SK-N-MC (cell line): ENCODE measurements at regions not wholly inside any gene's neighbourhood (a gene's known extent, or its start where the extent isn't known, plus 50 kb on each side); places are given as distances from the start of the nearest gene placed in this dataset.

Experiments used
- DNase-seq: peaks from one replicate; pipeline ENCODE4 v3.0.0-alpha.2; 2011; ENCODE audit warnings: low read depth, low spot score
- H3K27ac ChIP-seq: fragments of 200-600 bp; sonication (generic); 2 replicates; pipeline ENCODE4 v1.5.1; 2016; ENCODE audit warnings: mixed run types
- H3K36me3 ChIP-seq: fragments of 200-600 bp; sonication (generic); 2 replicates; pipeline ENCODE4 v1.6.1; 2017; ENCODE audit warnings: antibody characterized with exemption, low read length, mixed read lengths; ENCODE audit not compliant: insufficient read depth
- H3K4me3 ChIP-seq: fragments of 200-600 bp; sonication (generic); 2 replicates; pipeline ENCODE4 v1.5.1; 2016
- H3K9ac ChIP-seq: fragments of 200-600 bp; sonication (generic); 2 replicates; pipeline ENCODE4 v1.8.0; 2017; ENCODE audit warnings: mixed run types, mixed read lengths; ENCODE audit not compliant: insufficient read length
- H3K9me3 ChIP-seq: fragments of 200-600 bp; sonication (generic); 2 replicates; pipeline ENCODE4 v1.6.1; 2017; ENCODE audit warnings: low read depth, mild to moderate bottlenecking, antibody characterized with exemption, low read length, moderate library complexity, mixed read lengths
- EZH2 ChIP-seq: fragments of 200-600 bp; sonication (generic); IDR thresholded peaks from one replicate; pipeline ENCODE4 v1.6.1; 2017; ENCODE audit warnings: antibody characterized with exemption
- FOXP2 ChIP-seq: optimal IDR thresholded peaks from 2 replicates; pipeline ENCODE3; 2011; ENCODE audit warnings: mild to moderate bottlenecking, moderate library complexity; ENCODE audit not compliant: insufficient read depth; ENCODE audit errors: extremely low read length, control extremely low read depth
- POLR2AphosphoS5 ChIP-seq: IDR thresholded peaks from 2 replicates; pipeline ENCODE4 v1.6.1; 2012; ENCODE audit warnings: mild to moderate bottlenecking, low read depth, low read length, borderline replicate concordance

DNA sequence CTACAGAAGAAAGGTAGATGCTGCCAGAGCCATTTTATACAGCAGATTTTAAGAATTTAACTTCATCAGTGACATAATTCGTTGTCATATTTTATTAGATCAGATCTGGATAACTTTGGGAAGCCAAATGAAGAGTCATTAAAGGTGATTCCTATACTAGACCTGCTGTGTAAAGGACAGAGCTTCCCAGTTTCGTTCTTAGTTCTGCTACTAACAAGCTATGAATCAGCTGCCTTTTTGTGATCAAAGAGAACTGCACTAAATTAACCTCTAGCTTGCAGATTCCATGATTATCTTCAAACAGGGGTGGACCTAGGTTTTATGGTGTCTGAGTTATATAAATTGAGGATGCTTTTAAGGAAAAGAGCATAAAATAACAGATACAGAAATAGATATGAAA, 926.5 kb upstream of the ACVR2A start:
- Histone ChIP-seq H3K27ac (no peak overlapping the region), H3K4me3 (no peak overlapping the region)
- no peak for TF ChIP-seq FOXP2
- TF ChIP-seq POLR2AphosphoS5: no peak
- no peak for TF ChIP-seq EZH2

GRCh38 chr2:146917431-146918042, 927.3 kb upstream of the ACVR2A start:
- TF ChIP-seq POLR2AphosphoS5 (no peak), EZH2 (no peak), FOXP2 (no peak)
- DNase-seq: no peak
- Histone ChIP-seq H3K9me3 (no peaks in the 10 kb centered on the region), H3K4me3 (no peak overlapping the region), H3K36me3 (no peaks in the 10 kb centered on the region), H3K27ac (no peak overlapping the region), H3K9ac (no peak overlapping the region)

More for the DNA sequence above, 926.5 kb upstream of the ACVR2A start:
- Histone ChIP-seq H3K9ac (no peak overlapping the region), H3K36me3 (no peaks in the 10 kb centered on the region), H3K9me3 (no peaks in the 10 kb centered on the region)
- DNase-seq: no peak

DNA sequence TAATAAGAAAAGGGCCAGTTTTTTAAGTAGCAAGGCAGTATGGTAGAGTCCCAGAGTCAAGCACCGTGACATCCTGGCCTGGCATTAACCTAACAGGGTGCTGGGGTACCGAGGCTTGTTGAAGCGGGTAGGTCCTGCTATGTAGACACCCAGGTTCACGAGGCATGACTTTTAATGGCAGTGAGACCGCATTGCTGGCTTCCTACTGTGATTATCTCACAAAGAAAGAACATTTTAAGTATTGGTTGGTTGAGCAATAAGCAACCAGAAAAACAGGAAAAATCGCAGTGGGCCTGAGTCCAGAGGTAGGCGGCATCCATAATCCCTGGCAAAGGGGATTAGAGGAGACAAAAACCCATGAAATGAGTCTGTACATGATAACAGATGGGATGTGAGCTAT, 927.9 kb upstream of the ACVR2A start:
- no peak overlapping the region for H3K9ac ChIP-seq
- H3K36me3 ChIP-seq: no peaks in the 10 kb centered on the region
- no peaks in the 10 kb centered on the region for H3K9me3 ChIP-seq
- TF ChIP-seq POLR2AphosphoS5 (no peak), EZH2 (no peak), FOXP2 (no peak)
- no peak for DNase-seq
- H3K27ac ChIP-seq: no peak overlapping the region
- no peak overlapping the region for H3K4me3 ChIP-seq

DNA sequence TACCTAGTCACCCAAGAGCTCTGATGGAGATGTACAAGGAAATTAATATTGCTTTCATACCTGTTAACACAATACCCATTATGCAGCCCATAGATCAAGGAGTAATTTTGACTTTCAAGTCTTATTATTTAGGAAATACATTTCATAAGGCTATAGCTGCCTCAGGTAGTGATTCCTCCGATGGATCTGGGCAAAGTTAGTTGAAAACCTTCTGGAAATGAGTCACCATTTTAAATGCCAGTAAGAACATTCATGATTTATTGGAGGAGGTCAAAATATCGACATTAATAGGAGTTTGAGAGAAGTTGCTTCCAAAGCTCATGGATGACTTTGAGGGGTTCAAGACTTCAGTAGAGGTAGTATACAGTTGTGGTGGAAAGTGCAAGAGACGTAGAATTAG, 931.4 kb upstream of the ACVR2A start:
- no peak for TF ChIP-seq POLR2AphosphoS5
- TF ChIP-seq EZH2: no peak
- no peak for TF ChIP-seq FOXP2
- no peaks in the 10 kb centered on the region for H3K9me3 ChIP-seq
- H3K4me3 ChIP-seq: no peak overlapping the region
- DNase-seq: no peak
- H3K27ac ChIP-seq: no peak overlapping the region
- H3K36me3 ChIP-seq: no peaks in the 10 kb centered on the region
- H3K9ac ChIP-seq: no peak overlapping the region

- Histone ChIP-seq H3K4me3 (no peak overlapping the region), H3K9ac (no peak overlapping the region), H3K36me3 (no peaks in the 10 kb centered on the region), H3K9me3 (no peaks in the 10 kb centered on the region), H3K27ac (no peak overlapping the region)
- TF ChIP-seq EZH2: no peak
- no peak for TF ChIP-seq FOXP2
- TF ChIP-seq POLR2AphosphoS5: no peak
- DNase-seq: no peak
Observed at GRCh38 chr2:146912536-146912935, 932.3 kb upstream of the ACVR2A start.

DNA sequence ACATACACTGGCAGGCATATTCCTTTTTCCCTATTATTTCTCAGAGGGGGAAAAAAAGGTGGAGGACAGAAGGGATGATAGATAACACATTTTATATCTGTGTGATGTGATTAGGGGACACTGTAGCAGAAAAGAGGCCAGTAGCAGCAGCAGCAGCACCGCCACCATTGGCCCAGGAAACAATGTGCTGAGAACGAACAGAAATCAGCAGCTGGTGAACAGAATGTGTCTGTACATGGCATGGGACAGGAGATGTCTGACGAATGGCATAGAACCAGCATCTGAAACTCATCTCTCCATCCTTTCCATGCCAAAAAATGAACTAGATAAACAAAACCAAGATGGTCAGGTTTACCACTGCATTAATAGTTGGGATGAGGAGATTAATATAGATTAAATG, 936.1 kb upstream of the ACVR2A start:
- H3K9ac ChIP-seq: no peak overlapping the region
- H3K4me3 ChIP-seq: no peak overlapping the region
- no peak for DNase-seq
- H3K9me3 ChIP-seq: no peaks in the 10 kb centered on the region
- TF ChIP-seq FOXP2 (no peak), POLR2AphosphoS5 (no peak), EZH2 (no peak)
- no peaks in the 10 kb centered on the region for H3K36me3 ChIP-seq
- no peak overlapping the region for H3K27ac ChIP-seq

- TF ChIP-seq POLR2AphosphoS5 (no peak), FOXP2 (no peak), EZH2 (no peak)
- Histone ChIP-seq H3K9ac (no peak overlapping the region), H3K27ac (no peak overlapping the region), H3K4me3 (no peak overlapping the region), H3K36me3 (no peaks in the 10 kb centered on the region), H3K9me3 (no peaks in the 10 kb centered on the region)
- DNase-seq: no peak
Observed at GRCh38 chr2:146898083-146898482, 946.7 kb upstream of the ACVR2A start.

DNA sequence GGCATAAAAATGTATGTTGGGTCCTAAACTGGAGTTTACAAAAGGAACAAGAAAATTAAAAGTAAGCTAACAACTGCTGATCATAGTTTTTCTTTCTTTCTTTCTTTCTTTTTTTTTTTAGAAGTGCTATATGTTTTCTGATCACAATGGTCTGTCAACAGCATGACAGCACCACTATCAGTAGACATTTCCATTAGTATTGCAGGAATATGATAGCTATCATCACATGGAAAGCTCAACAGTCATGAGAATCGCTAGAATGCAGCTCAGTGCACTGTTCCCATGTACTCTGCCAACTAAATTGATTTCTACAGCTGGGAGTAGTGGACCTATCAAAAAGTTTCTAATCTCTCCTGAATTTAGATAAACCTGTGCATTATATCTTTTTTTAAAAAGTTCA, 950.3 kb upstream of the ACVR2A start:
- no peak for TF ChIP-seq POLR2AphosphoS5
- TF ChIP-seq EZH2: no peak
- no peak for TF ChIP-seq FOXP2

DNA sequence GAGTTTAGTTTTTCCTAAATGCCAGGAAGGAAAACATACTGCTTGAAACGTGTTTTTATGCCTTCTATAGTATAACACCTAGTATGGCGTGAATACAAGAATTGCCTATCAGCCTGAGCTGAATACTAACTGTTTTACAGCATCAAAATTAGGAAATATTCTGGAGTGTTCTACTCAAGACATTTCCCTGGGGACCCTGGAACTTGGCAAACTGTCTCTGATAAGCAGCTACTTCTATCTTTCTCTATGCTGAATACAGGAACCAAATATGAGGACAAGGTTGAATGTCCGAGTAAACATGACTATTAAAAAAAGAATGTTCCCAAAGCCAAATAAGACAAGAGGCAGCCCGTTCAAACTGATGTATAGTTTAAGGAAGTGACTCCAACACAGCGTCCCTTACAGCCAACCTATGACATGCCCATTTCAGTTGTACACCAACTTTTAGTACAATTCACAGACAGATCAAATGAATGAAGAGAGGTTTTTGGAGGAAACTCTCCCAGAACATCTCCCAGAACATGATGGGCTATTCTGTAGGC, 951.3 kb upstream of the ACVR2A start:
- Histone ChIP-seq H3K27ac (no peak overlapping the region), H3K36me3 (no peaks in the 10 kb centered on the region), H3K9ac (no peak overlapping the region), H3K9me3 (no peaks in the 10 kb centered on the region), H3K4me3 (no peak overlapping the region)
- DNase-seq: no peak
- no peak for TF ChIP-seq FOXP2

More for the DNA sequence above, 950.3 kb upstream of the ACVR2A start:
- no peak overlapping the region for H3K4me3 ChIP-seq
- DNase-seq: no peak
- H3K9me3 ChIP-seq: no peaks in the 10 kb centered on the region
- no peak overlapping the region for H3K9ac ChIP-seq
- H3K27ac ChIP-seq: no peak overlapping the region
- H3K36me3 ChIP-seq: no peaks in the 10 kb centered on the region
